SK-N-SH treated with all-trans-retinoic acid at 6 μM for 48 hours (cell line): ENCODE measurements at regions not wholly inside any gene's neighbourhood (a gene's known extent, or its start where the extent isn't known, plus 50 kb on each side); places are given as distances from the start of the nearest gene placed in this dataset.

ENCODE experiments used
- ATAC-seq: fragments of 200-7000 bp; cut with Tn5 transposase; 3 replicates; pipeline ENCODE4 v1.9.1; 2020; ENCODE audit warnings: mild to moderate bottlenecking, moderate library complexity
- ARNTL ChIP-seq: fragments of 450-650 bp; formaldehyde crosslinking; IDR thresholded peaks from 2 replicates; pipeline ENCODE4 v1.5.0; 2020; ENCODE audit warnings: low read depth, mild to moderate bottlenecking, moderate library complexity, borderline replicate concordance
- BACH2 ChIP-seq: fragments of 250-450 bp; sonication (Bioruptor Pico); IDR thresholded peaks from 2 replicates; pipeline ENCODE4 v1.9.0; 2021; ENCODE audit warnings: mild to moderate bottlenecking, borderline replicate concordance
- CREB5 ChIP-seq: fragments of 250-450 bp; sonication (Bioruptor Pico); IDR thresholded peaks from 2 replicates; pipeline ENCODE4 v1.5.1; 2020; ENCODE audit warnings: low read depth, mild to moderate bottlenecking, moderate library complexity
- CSDC2 ChIP-seq: fragments of 250-450 bp; sonication (Bioruptor Pico); IDR thresholded peaks from 2 replicates; pipeline ENCODE4 v1.5.0; 2020; ENCODE audit warnings: mild to moderate bottlenecking, moderate library complexity
- CSRNP3 ChIP-seq: fragments of 250-450 bp; sonication (Bioruptor Pico); IDR thresholded peaks from 2 replicates; pipeline ENCODE4 v1.5.1; 2021; ENCODE audit warnings: mild to moderate bottlenecking, moderate library complexity
- ESRRG ChIP-seq: fragments of 250-450 bp; sonication (Bioruptor Pico); IDR thresholded peaks from 2 replicates; pipeline ENCODE4 v1.6.1; 2021; ENCODE audit warnings: mild to moderate bottlenecking
- GLIS3 ChIP-seq: fragments of 250-450 bp; sonication (Bioruptor Pico); IDR thresholded peaks from 2 replicates; pipeline ENCODE4 v1.5.0; 2020; ENCODE audit warnings: mild to moderate bottlenecking, moderate library complexity
- ISL1 ChIP-seq: fragments of 250-450 bp; sonication (Bioruptor Pico); IDR thresholded peaks from 2 replicates; pipeline ENCODE4 v2.1.2; 2022; ENCODE audit warnings: mild to moderate bottlenecking, moderate library complexity
- OSR1 ChIP-seq: fragments of 250-450 bp; sonication (Bioruptor Pico); IDR thresholded peaks from 2 replicates; pipeline ENCODE4 v1.8.0; 2022; ENCODE audit warnings: moderate library complexity, mild to moderate bottlenecking, inconsistent platforms
- POU6F1 ChIP-seq: fragments of 250-450 bp; sonication (Bioruptor Pico); IDR thresholded peaks from 2 replicates; pipeline ENCODE4 v1.8.0; 2021; ENCODE audit warnings: low read depth, mild to moderate bottlenecking, moderate library complexity, borderline replicate concordance
- RARB ChIP-seq: fragments of 250-450 bp; sonication (Bioruptor Pico); IDR thresholded peaks from 2 replicates; pipeline ENCODE4 v1.8.0; 2021; ENCODE audit warnings: mild to moderate bottlenecking, moderate library complexity
- SNAI2 ChIP-seq: fragments of 250-450 bp; sonication (Bioruptor Pico); IDR thresholded peaks from 2 replicates; pipeline ENCODE4 v1.5.0; 2020; ENCODE audit warnings: mild to moderate bottlenecking, moderate library complexity
- TCF4 ChIP-seq: fragments of 250-450 bp; sonication (Bioruptor Pico); IDR thresholded peaks from 2 replicates; pipeline ENCODE4 v1.8.0; 2021; ENCODE audit warnings: mild to moderate bottlenecking, moderate library complexity, borderline replicate concordance
- TOX ChIP-seq: fragments of 250-450 bp; sonication (Bioruptor Pico); IDR thresholded peaks from 2 replicates; pipeline ENCODE4 v1.8.0; 2021; ENCODE audit warnings: mild to moderate bottlenecking, moderate library complexity, borderline replicate concordance
- TSHZ2 ChIP-seq: fragments of 250-450 bp; sonication (Bioruptor Pico); IDR thresholded peaks from 2 replicates; pipeline ENCODE4 v1.5.0; 2020; ENCODE audit warnings: mild to moderate bottlenecking, moderate library complexity
- ZC3H10 ChIP-seq: fragments of 250-450 bp; sonication (Bioruptor Pico); IDR thresholded peaks from 2 replicates; pipeline ENCODE4 v1.5.1; 2021; ENCODE audit warnings: mild to moderate bottlenecking, moderate library complexity
- ZFP30 ChIP-seq: fragments of 450-650 bp; formaldehyde crosslinking; IDR thresholded peaks from 2 replicates; pipeline ENCODE4 v1.5.0; 2022; ENCODE audit warnings: mild to moderate bottlenecking, moderate library complexity
- ZNF565 ChIP-seq: fragments of 450-650 bp; formaldehyde crosslinking; conservative IDR thresholded peaks from 2 replicates; pipeline ENCODE4 v1.5.0; 2020; ENCODE audit warnings: low read depth, mild to moderate bottlenecking, moderate library complexity
- ZNF70 ChIP-seq: fragments of 450-650 bp; formaldehyde crosslinking; IDR thresholded peaks from 2 replicates; pipeline ENCODE4 v1.5.0; 2020; ENCODE audit warnings: mild to moderate bottlenecking, moderate library complexity

GRCh38 chr2:20126040-20126439, 74.6 kb upstream of the LAPTM4A start (continued):
- TF ChIP-seq CREB5 (no peak), ARNTL (CRISPR knock-in tag) (no peak), ESRRG (CRISPR knock-in tag) (no peak), CSRNP3 (CRISPR knock-in tag) (no peak), OSR1 (CRISPR knock-in tag) (no peak), GLIS3 (CRISPR knock-in tag) (no peak), ZFP30 (CRISPR knock-in tag) (no peak)
- TF ChIP-seq, all 23 proteins: peak for 0

- no peak for ATAC-seq
- no peak for TF ChIP-seq ZNF70 (CRISPR knock-in tag)
- TF ChIP-seq TOX (CRISPR knock-in tag), result no peak
- TF ChIP-seq ZNF565 (CRISPR knock-in tag), result no peak
- TF ChIP-seq RARB (CRISPR knock-in tag), result no peak
- TF ChIP-seq ESRRG (CRISPR knock-in tag), result no peak
These were observed 74.2 kb upstream of the LAPTM4A start for GRCh38 chr2:20125616-20126015.

- no peak for TF ChIP-seq BACH2 (CRISPR knock-in tag)
- no peak for TF ChIP-seq CSDC2 (CRISPR knock-in tag)
- TF ChIP-seq TCF4 (CRISPR knock-in tag), result no peak
- TF ChIP-seq POU6F1 (CRISPR knock-in tag), result no peak
- TF ChIP-seq ARNTL (CRISPR knock-in tag), result no peak
- TF ChIP-seq CREB5, result no peak
- no peak for TF ChIP-seq ZNF70 (CRISPR knock-in tag)
- TF ChIP-seq ISL1 (CRISPR knock-in tag), result no peak
- no peak for TF ChIP-seq TSHZ2 (CRISPR knock-in tag)
- no peak for TF ChIP-seq RARB (CRISPR knock-in tag)
- no peak for TF ChIP-seq ZC3H10 (CRISPR knock-in tag)
- TF ChIP-seq SNAI2 (CRISPR knock-in tag), result no peak
- ATAC-seq, result no peak
These were observed 73.7 kb upstream of the LAPTM4A start for GRCh38 chr2:20125164-20125563.

GRCh38 chr2:20123871-20124594, 72.6 kb upstream of the LAPTM4A start:
- no peak for TF ChIP-seq ZNF70 (CRISPR knock-in tag)
- TF ChIP-seq POU6F1 (CRISPR knock-in tag), result no peak
- TF ChIP-seq SNAI2 (CRISPR knock-in tag), result no peak
- TF ChIP-seq TCF4 (CRISPR knock-in tag), result no peak
- TF ChIP-seq, all 23 proteins: peak for 0
- ATAC-seq, result no peak
